PFSK-1 (cell line): ENCODE measurements at regions not wholly inside any gene's neighbourhood (a gene's known extent, or its start where the extent isn't known, plus 50 kb on each side); places are given as distances from the start of the nearest gene placed in this dataset.

Experiments
- FOXP2 ChIP-seq: optimal IDR thresholded peaks from 2 replicates; pipeline ENCODE3; 2011; ENCODE audit warnings: borderline replicate concordance, control low read depth, inconsistent platforms; ENCODE audit not compliant: insufficient read depth; ENCODE audit errors: extremely low read length, extremely low read depth
- POLR2AphosphoS5 ChIP-seq: IDR thresholded peaks from 2 replicates; pipeline ENCODE4 v1.6.1; 2012; ENCODE audit warnings: low read depth, mild to moderate bottlenecking, control low read depth, low read length, moderate library complexity
- REST ChIP-seq, 2 experiments: IDR thresholded peaks; 2 replicates each; pipeline versions ENCODE4 v1.6.1 to v1.8.0; 2011 to 2012; ENCODE audit warnings: low read depth in 2 of 2, low read length in 2 of 2, control low read depth in 1 of 2, inconsistent platforms in 1 of 2, mild to moderate bottlenecking in 1 of 2, moderate library complexity in 1 of 2; ENCODE audit not compliant: insufficient read depth in 1 of 2
- SIN3A ChIP-seq: IDR thresholded peaks from 2 replicates; pipeline ENCODE4 v1.6.1; 2012; ENCODE audit warnings: mild to moderate bottlenecking, low read length, moderate library complexity, borderline replicate concordance; ENCODE audit not compliant: insufficient read depth
- TAF1 ChIP-seq: IDR thresholded peaks from 2 replicates; pipeline ENCODE4 v1.6.1; 2012; ENCODE audit warnings: low read length, control low read depth, borderline replicate concordance; ENCODE audit not compliant: insufficient read depth

- TF ChIP-seq POLR2AphosphoS5 (no peak), SIN3A (no peak), REST (IDR thresholded peaks at IDR 0.05; ENCODE audit: insufficient read depth in 1 of 2, low read depth in 2 of 2, low read length in 2 of 2) (no peak), TAF1 (no peak), FOXP2 (no peak)
Measured at GRCh38 chr3:124094496-124094895, 102.6 kb upstream of the ROPN1 start.

DNA sequence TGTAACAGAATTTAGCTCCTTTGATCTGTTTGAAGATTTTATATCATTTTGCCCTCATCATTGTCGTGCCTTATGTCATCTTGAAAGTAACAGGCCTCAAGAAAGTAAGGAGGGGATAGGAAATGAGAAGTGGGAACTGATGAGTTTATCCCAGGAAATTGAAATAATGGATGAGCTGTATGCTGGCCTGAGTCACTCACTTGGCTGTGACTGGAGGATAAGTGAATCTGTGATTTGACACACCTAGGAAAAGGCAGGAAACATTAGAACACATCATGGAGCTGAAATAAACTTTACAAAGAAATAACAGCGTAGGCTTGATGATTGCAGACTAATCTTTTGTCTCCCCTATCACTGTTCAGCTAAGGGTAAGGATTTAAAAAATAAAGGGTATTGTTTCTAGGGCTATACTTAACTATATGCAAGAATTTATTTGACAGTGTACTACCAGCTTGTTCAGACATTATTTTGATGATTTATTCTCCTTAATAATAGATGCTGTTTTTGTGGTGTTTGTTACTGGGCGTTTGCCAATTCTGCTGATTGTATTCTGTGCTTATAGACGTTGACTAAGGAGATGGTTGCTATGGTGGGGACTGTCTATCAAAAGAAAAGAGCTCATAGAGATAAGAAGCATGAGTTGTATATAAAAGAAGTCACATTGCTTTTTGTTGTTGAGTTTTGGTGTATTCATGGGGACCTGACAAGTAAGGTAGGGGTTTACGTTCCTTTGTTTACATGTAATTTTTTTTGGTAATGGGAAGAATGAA is 105.6 kb upstream of the ROPN1 start:
- TF ChIP-seq SIN3A (no peak), POLR2AphosphoS5 (no peak), FOXP2 (no peak), TAF1 (no peak), REST (IDR thresholded peaks at IDR 0.05; ENCODE audit: insufficient read depth in 1 of 2, low read depth in 2 of 2, low read length in 2 of 2) (no peak)

DNA sequence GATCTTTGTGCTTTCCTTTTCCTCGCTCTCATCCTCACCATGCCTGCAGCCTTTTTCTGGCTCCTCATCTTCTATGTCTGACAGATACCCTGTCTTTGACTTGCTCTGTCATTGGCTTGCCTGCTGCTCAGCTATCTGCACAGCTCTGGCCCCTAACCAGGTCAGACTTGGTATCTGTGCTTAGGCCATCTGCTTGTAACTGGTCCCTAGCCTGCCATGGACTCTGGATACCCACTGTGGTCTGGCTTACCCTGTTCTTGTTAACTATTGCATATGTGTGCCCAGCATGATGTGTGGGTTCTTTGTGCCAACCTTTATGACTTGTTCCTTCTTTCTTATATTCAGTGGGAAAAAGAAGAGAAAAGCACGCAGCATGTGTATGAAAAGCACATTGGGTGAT is 109.7 kb upstream of the ROPN1 start:
- TF ChIP-seq SIN3A, result no peak
- TF ChIP-seq POLR2AphosphoS5, result no peak
- no peak for TF ChIP-seq FOXP2
- no peak for TF ChIP-seq REST (IDR thresholded peaks at IDR 0.05; ENCODE audit: insufficient read depth in 1 of 2, low read depth in 2 of 2, low read length in 2 of 2)
- TF ChIP-seq TAF1, result no peak

- no peak for TF ChIP-seq REST (IDR thresholded peaks at IDR 0.05; ENCODE audit: insufficient read depth in 1 of 2, low read depth in 2 of 2, low read length in 2 of 2)
- TF ChIP-seq TAF1, result no peak
- TF ChIP-seq FOXP2, result no peak
- TF ChIP-seq SIN3A, result no peak
- no peak for TF ChIP-seq POLR2AphosphoS5
Measured at GRCh38 chr3:124107104-124107890, 115.4 kb upstream of the ROPN1 start.
